PC-3 (cell line): ENCODE measurements at regions not wholly inside any gene's neighbourhood (a gene's known extent, or its start where the extent isn't known, plus 50 kb on each side); places are given as distances from the start of the nearest gene placed in this dataset.

ENCODE experiments used
- ATAC-seq: fragments of 200-7000 bp; cut with Tn5 transposase; 2 replicates; pipeline ENCODE4 v1.9.1; 2020; ENCODE audit warnings: mild to moderate bottlenecking, moderate library complexity
- BruUV-seq: library from RNA; stranded (reverse); fragments of 400-500 nt; replicated peaks from 2 replicates; lab custom pipeline; 2021; lab: Mats Ljungman, UMichigan
- CTCF ChIA-PET: fragments of 300-600 bp; sonication (Branson Sonifier 250); formaldehyde crosslinking; loops from one replicate; lab custom pipeline; 2022; ENCODE audit warnings: antibody characterized with exemption; lab: Charles Lee
- POLR2A ChIA-PET: fragments of 300-600 bp; sonication (Branson Sonifier 250); formaldehyde crosslinking; loops from one replicate; lab custom pipeline; 2022; ENCODE audit warnings: antibody characterized with exemption; ENCODE audit not compliant: unreplicated experiment; lab: Charles Lee
- DNase-seq: peaks from one replicate; pipeline ENCODE4 v3.0.0-alpha.2; 2015
- H2AFZ ChIP-seq: fragments of 300-600 bp; sonication (generic); 2 replicates; pipeline ENCODE4 v1.6.0; 2016; ENCODE audit warnings: antibody characterized with exemption, low read length
- H3F3A ChIP-seq: fragments of 300-600 bp; sonication (generic); one replicate; pipeline ENCODE4 v1.6.0; 2017; ENCODE audit warnings: antibody characterized with exemption, low read length, control low read depth, mild to moderate bottlenecking; ENCODE audit not compliant: unreplicated experiment
- H3K27ac ChIP-seq: fragments of 300-600 bp; sonication (generic); 2 replicates; pipeline ENCODE4 v1.5.1; 2016; ENCODE audit warnings: mild to moderate bottlenecking, low read length
- H3K27me3 ChIP-seq: fragments of 300-600 bp; sonication (generic); 2 replicates; pipeline ENCODE4 v1.6.1; 2016; ENCODE audit warnings: low read length, mixed read lengths
- H3K36me3 ChIP-seq: fragments of 300-600 bp; sonication (generic); 2 replicates; pipeline ENCODE4 v1.6.1; 2016; ENCODE audit warnings: low read depth, mixed run types, low read length, mixed read lengths
- H3K4me1 ChIP-seq: fragments of 300-600 bp; sonication (generic); 2 replicates; pipeline ENCODE4 v1.5.1; 2016; ENCODE audit warnings: low read length; ENCODE audit not compliant: insufficient read depth
- H3K4me2 ChIP-seq: fragments of 300-600 bp; sonication (generic); 2 replicates; pipeline ENCODE4 v1.6.0; 2016; ENCODE audit warnings: low read length
- H3K4me3 ChIP-seq: fragments of 300-600 bp; sonication (generic); 2 replicates; pipeline ENCODE4 v1.5.1; 2016; ENCODE audit warnings: mild to moderate bottlenecking, low read length, mixed read lengths
- H3K79me2 ChIP-seq: fragments of 300-600 bp; sonication (generic); 2 replicates; pipeline ENCODE4 v1.6.1; 2017; ENCODE audit warnings: low read length, mixed read lengths
- H3K9ac ChIP-seq: fragments of 300-600 bp; sonication (generic); 2 replicates; pipeline ENCODE4 v1.6.0; 2016; ENCODE audit warnings: mild to moderate bottlenecking, low read length
- H3K9me2 ChIP-seq: fragments of 300-600 bp; sonication (generic); replicated peaks from 2 replicates; pipeline ENCODE4 v1.6.1; 2016; ENCODE audit warnings: mixed run types, low read length, mixed read lengths
- H3K9me3 ChIP-seq: fragments of 300-600 bp; sonication (generic); 2 replicates; pipeline ENCODE4 v1.6.1; 2016; ENCODE audit warnings: low read length, mixed read lengths
- H4K20me1 ChIP-seq: fragments of 300-600 bp; sonication (generic); 2 replicates; pipeline ENCODE4 v1.6.1; 2016; ENCODE audit warnings: low read length, mixed read lengths
- EZH2 ChIP-seq: fragments of 300-600 bp; sonication (generic); IDR thresholded peaks from one replicate; pipeline ENCODE4 v1.6.1; 2017; ENCODE audit warnings: antibody characterized with exemption, mild to moderate bottlenecking, low read length; ENCODE audit not compliant: unreplicated experiment
- EZH2phosphoT487 ChIP-seq: fragments of 300-600 bp; sonication (generic); IDR thresholded peaks from 2 replicates; pipeline ENCODE4 v1.6.1; 2018; ENCODE audit warnings: mild to moderate bottlenecking, antibody characterized with exemption, low read length, borderline replicate concordance
- intact Hi-C: fragments of 100-400 bp; cut with micrococcal nuclease; formaldehyde crosslinking; loops from 2 replicates; pipeline ENCODE4 v1.9.0; 2023
- TF ChIP-seq, protein P1 (sequence below): fragments of 300-600 bp; sonication (generic); conservative IDR thresholded peaks from 2 replicates; pipeline ENCODE4 v1.5.1; 2017; ENCODE audit warnings: antibody characterized with exemption, low read depth, mild to moderate bottlenecking, low read length

DNA sequence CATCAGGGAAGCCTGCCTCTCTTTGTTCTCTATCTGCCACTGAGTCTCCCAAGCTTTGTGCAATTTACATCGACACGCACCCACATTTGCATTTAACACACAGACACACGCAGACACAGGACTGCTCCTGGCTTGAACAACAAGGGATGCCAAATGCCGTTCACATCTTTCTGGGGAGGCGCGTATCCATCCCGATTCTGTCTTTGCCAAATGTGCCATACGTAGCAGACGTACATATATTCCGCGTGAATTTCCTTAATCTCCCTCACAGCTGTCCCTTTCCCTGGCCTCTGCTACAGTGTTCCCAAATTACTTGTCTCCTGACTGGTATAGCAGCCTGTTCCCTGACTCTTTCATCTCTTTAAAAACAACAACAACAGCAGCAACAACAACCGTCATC, 409.5 kb downstream of the MIAT start:
- Histone ChIP-seq H3K79me2 (no peaks in the 10 kb centered on the region), H3F3A (no peaks in the 10 kb centered on the region), H3K4me3 (no peak overlapping the region), H3K9ac (no peak overlapping the region), H3K4me2 (no peak overlapping the region), H3K27me3 (no peaks in the 10 kb centered on the region), H3K9me2 (no peaks in the 10 kb centered on the region), H3K36me3 (no peaks in the 10 kb centered on the region), H4K20me1 (no peaks in the 10 kb centered on the region), H2AFZ (no peak overlapping the region), H3K4me1 (no peaks in the 10 kb centered on the region), H3K27ac (no peak overlapping the region), H3K9me3 (no peaks in the 10 kb centered on the region)
- DNase-seq (no peak), ATAC-seq (no peak)
- CTCF ChIA-PET: no interaction called here
- intact Hi-C loops: no loop called here
- no TSS peak for BruUV-seq
- TF ChIP-seq EZH2phosphoT487 (no peak), EZH2 (no peak)
- TF ChIP-seq, protein P1, sequence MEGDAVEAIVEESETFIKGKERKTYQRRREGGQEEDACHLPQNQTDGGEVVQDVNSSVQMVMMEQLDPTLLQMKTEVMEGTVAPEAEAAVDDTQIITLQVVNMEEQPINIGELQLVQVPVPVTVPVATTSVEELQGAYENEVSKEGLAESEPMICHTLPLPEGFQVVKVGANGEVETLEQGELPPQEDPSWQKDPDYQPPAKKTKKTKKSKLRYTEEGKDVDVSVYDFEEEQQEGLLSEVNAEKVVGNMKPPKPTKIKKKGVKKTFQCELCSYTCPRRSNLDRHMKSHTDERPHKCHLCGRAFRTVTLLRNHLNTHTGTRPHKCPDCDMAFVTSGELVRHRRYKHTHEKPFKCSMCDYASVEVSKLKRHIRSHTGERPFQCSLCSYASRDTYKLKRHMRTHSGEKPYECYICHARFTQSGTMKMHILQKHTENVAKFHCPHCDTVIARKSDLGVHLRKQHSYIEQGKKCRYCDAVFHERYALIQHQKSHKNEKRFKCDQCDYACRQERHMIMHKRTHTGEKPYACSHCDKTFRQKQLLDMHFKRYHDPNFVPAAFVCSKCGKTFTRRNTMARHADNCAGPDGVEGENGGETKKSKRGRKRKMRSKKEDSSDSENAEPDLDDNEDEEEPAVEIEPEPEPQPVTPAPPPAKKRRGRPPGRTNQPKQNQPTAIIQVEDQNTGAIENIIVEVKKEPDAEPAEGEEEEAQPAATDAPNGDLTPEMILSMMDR: no peak
- POLR2A ChIA-PET: no interaction called here

DNA sequence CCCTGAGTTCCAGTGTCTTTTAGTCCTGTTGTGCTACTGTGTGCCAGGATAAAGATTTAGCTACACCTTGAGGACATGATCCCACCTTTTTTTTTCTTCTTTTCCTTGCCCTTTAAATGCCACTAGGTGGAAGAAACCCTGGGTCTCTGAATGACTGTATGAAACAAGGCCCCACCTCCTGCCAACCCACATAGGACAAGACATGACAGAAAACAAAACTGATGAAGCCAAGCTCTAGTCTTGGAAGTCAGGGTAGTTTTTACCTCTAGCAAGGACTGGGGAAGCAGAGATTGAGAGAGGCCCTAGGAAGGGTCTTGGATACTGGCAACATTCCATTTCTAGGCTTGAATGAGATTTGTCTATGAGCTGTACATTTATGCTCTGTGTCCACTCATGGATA, 410.7 kb downstream of the MIAT start:
- Histone ChIP-seq H3K27me3 (peaks cover 7% of the 10 kb centered on the region; the same call in 1 of the 2 replicates), H3K4me1 (no peaks in the 10 kb centered on the region)
- TF ChIP-seq, protein P1: no peak
- no peak for TF ChIP-seq EZH2phosphoT487
- no peak for TF ChIP-seq EZH2

DNA sequence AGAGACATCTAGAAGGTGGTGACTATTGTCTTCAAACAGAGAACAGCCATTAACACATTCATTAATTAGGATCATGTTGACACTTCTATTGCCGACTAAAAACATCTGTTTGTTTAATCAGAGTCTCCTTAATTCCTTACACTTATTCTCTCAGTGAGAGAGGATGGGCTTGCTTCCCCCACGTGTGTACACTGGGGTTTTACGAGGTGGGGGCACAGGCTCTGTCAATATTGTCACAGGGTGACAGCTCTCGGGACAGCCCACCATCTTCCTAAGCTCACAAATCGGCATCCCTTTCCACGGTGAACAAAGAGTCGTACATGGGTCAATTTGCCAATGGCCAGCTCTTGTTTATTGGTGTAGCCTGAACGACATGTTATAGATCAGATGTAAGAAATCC, 413.2 kb downstream of the MIAT start:
- Histone ChIP-seq H3K36me3 (no peaks in the 10 kb centered on the region), H3K27ac (no peak overlapping the region), H4K20me1 (no peaks in the 10 kb centered on the region), H3K4me2 (no peak overlapping the region), H3K9me2 (no peaks in the 10 kb centered on the region), H3K9me3 (no peaks in the 10 kb centered on the region), H2AFZ (no peak overlapping the region), H3K79me2 (no peaks in the 10 kb centered on the region), H3K27me3 (peaks cover 7% of the 10 kb centered on the region; the same call in 1 of the 2 replicates), H3K4me1 (no peaks in the 10 kb centered on the region), H3F3A (no peaks in the 10 kb centered on the region), H3K9ac (no peak overlapping the region), H3K4me3 (no peak overlapping the region)
- no TSS peak for BruUV-seq
- ChIA-PET POLR2A (no interaction called here), CTCF (no interaction called here)
- no peak for DNase-seq
- no peak for ATAC-seq
- TF ChIP-seq EZH2phosphoT487: no peak
- TF ChIP-seq, protein P1: no peak
- TF ChIP-seq EZH2: no peak
- intact Hi-C loops: no loop called here

More for the DNA sequence above, 410.7 kb downstream of the MIAT start:
- intact Hi-C loops: no loop called here
- no peak overlapping the region for H3K27ac ChIP-seq
- ChIA-PET CTCF (no interaction called here), POLR2A (no interaction called here)
- DNase-seq: no peak
- H3K9ac ChIP-seq: no peak overlapping the region
- no peaks in the 10 kb centered on the region for H3F3A ChIP-seq
- no peaks in the 10 kb centered on the region for H3K9me3 ChIP-seq
- H3K9me2 ChIP-seq: no peaks in the 10 kb centered on the region
- no peaks in the 10 kb centered on the region for H4K20me1 ChIP-seq
- BruUV-seq: no TSS peak
- no peaks in the 10 kb centered on the region for H3K79me2 ChIP-seq
- H3K4me2 ChIP-seq: no peak overlapping the region
- H3K4me3 ChIP-seq: no peak overlapping the region
- H2AFZ ChIP-seq: no peak overlapping the region
- ATAC-seq: no peak
- no peaks in the 10 kb centered on the region for H3K36me3 ChIP-seq
